ENCODE measurements at regions not wholly inside any gene's neighbourhood (a gene's known extent, or its start where the extent isn't known, plus 50 kb on each side); places are given as distances from the start of the nearest gene placed in this dataset.
"Not testable (repeated sequence)": the region's sequence is repeated elsewhere in the genome, so short reads cannot be mapped to it uniquely, and the experiment has no call there.

DNA sequence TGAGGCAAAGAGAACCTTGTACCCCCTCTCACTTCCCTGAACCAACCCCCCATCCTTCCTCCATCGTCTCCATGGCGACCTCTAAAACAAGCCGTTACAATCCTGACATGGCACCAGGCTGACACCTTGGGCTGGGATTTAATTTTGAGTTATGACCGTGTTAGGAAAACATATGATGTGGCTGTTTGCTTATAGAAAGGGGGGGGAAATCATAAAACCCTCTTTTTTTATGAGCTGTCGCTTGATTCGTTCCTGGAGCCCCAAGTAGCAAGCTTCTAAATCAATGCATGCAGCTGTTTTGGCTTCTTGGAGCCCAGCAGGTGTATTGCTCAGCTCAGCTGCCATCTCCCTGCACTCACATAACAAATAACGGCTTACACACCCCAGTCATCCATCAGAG is 301.2 kb upstream of the SPAG17 start:
- no peak for FAIRE-seq
- no peak for DNase-seq (ENCODE audit: insufficient read length, low spot score)
- TF ChIP-seq POLR2A (IDR thresholded peaks at IDR 0.05; ENCODE audit: low read depth, low read length): no peak
- no peak for TF ChIP-seq TAF1 (IDR thresholded peaks at IDR 0.05; ENCODE audit: low read depth, low read length)
- TF ChIP-seq POLR2AphosphoS5 (IDR thresholded peaks at IDR 0.05; ENCODE audit: low read depth, low read length): no peak
- no peak for TF ChIP-seq POU2F2 (IDR thresholded peaks at IDR 0.05; ENCODE audit: low read depth, low read length)

DNA sequence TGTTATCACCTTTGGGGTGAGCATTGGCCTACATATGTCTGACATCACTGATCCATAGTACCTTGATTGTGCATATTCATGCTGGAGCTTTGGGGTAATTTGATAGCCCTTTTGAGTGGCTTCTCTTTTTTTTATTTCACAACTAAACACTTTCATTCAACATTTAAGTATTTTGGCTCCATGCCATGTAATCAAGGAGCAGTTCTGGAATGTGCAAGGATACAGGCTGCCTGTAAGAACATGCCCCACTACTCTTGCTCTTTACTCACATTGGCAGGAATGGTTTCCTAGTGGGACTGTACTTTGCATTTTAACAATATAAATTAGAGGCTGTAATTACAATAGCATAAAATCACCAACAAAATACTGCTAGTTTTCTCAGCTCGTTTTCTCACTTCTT is 300.7 kb upstream of the SPAG17 start:
- no peak for DNase-seq (ENCODE audit: insufficient read length, low spot score)
- TF ChIP-seq PAX5 (IDR thresholded peaks at IDR 0.05; ENCODE audit: insufficient read depth, low read length, severe bottlenecking) (no peak), POLR2AphosphoS5 (IDR thresholded peaks at IDR 0.05; ENCODE audit: low read depth, low read length) (no peak), TAF1 (IDR thresholded peaks at IDR 0.05; ENCODE audit: low read depth, low read length) (no peak), SPI1 (IDR thresholded peaks at IDR 0.05; ENCODE audit: low read depth, low read length) (no peak), POLR2A (IDR thresholded peaks at IDR 0.05; ENCODE audit: low read depth, low read length) (no peak), POU2F2 (IDR thresholded peaks at IDR 0.05; ENCODE audit: low read depth, low read length) (no peak)
- no peak for FAIRE-seq

DNA sequence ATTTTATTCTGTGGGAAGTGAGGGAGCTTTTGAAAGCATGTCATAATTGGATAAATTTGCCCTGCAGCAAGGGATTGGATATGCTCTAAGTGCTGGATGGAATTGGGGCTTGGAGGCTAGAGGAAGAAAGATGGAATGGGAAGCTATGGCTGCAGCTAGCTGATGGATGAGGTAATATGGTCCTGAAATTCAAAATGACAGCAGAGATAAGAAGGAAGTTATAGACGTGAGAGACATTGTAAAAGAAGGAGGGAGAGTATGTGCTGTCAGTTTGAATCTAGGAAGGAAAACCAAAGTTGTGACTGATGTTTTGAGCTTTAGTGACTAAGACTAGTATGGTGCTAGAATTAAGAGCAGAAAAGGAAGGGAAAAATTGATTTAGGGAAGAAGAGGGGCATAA is 299.9 kb upstream of the SPAG17 start:
- FAIRE-seq (no peak), DNase-seq (ENCODE audit: insufficient read length, low spot score) (no peak)
- TF ChIP-seq SPI1 (IDR thresholded peaks at IDR 0.05; ENCODE audit: low read depth, low read length): no peak
- no peak for TF ChIP-seq PAX5 (IDR thresholded peaks at IDR 0.05; ENCODE audit: insufficient read depth, low read length, severe bottlenecking)

DNA sequence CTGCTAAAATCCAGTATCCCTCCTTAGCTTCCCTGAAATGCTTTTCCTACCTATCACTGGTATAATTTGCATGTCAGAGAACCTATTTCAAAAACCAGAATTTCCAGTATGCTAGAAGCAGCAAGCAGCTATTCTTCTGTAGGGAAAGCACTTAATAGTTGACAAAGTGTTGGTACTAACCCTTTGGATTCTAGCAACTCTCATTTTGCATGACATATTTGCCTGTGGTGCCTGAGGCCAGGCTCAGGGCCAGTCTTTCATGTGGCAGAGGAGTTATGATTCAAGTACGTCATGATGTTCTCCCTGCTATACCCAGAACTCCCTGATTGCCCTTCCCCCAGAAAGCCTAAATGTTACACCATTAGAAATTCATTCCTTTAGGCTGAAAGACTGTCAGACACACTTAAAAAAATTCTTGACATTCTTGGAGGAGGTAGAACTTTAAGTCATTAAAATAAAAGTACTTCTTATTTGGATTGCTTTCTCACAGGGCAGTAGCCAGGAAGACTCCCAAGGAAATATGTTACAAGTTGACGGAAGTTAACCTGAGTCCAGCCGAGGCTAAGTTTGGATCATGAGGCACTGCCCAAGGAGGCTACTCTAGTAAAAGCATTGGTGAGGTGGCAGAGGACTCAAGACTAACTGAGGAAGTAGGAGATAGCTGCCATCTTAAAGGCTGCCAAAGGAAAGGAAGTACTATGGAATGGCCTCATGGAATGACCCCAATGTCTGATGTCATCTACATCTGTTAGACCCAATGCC is 298.4 kb upstream of the SPAG17 start:
- TF ChIP-seq POLR2AphosphoS5 (IDR thresholded peaks at IDR 0.05; ENCODE audit: low read depth, low read length): no peak
- TF ChIP-seq POU2F2 (IDR thresholded peaks at IDR 0.05; ENCODE audit: low read depth, low read length): no peak
- DNase-seq (ENCODE audit: insufficient read length, low spot score) (no peak), FAIRE-seq (no peak)

DNA sequence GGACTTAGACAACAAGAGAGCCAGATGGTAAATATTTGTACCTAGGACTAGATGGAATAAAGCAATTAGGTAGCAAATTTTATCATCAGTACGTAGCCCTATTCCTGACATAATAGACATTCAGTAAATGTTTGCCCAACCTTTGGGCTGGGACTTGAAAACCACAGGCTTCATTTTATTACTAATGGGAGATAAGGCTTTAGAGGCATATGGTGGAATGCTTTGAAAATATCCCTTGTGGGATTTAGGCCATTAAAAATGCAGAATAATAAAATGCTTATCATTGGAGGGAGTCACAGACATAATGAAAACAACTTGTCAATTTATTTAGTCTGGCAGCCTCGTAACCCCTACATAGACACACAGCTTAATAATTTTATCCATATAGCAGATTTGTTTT is 296.1 kb upstream of the SPAG17 start:
- FAIRE-seq: no peak
- DNase-seq (ENCODE audit: insufficient read length, low spot score): no peak
- TF ChIP-seq PAX5 (IDR thresholded peaks at IDR 0.05; ENCODE audit: insufficient read depth, low read length, severe bottlenecking): no peak
- no peak for TF ChIP-seq SPI1 (IDR thresholded peaks at IDR 0.05; ENCODE audit: low read depth, low read length)
- no peak for TF ChIP-seq POU2F2 (IDR thresholded peaks at IDR 0.05; ENCODE audit: low read depth, low read length)
- no peak for TF ChIP-seq TAF1 (IDR thresholded peaks at IDR 0.05; ENCODE audit: low read depth, low read length)
- TF ChIP-seq POLR2AphosphoS5 (IDR thresholded peaks at IDR 0.05; ENCODE audit: low read depth, low read length): no peak
- no peak for TF ChIP-seq POLR2A (IDR thresholded peaks at IDR 0.05; ENCODE audit: low read depth, low read length)

DNA sequence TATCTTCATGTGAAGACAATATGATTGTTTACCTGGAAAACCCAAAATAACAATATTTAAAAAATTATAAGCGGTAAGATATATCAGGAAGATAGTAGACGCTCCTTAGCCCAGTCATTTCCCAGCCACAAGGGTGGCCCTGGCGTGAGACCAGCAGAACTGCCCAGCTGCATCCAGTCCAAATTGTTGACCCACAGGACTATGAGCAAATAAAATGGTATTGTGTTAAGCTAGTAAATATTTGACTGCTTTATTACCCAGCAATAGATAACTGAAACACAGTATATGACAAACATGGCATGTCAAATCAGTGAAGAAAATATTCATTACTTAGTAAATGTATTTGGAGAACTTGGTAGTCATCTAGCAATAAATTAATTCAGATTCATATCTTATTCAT is 294.3 kb upstream of the SPAG17 start:
- DNase-seq (ENCODE audit: insufficient read length, low spot score): no peak
- no peak for FAIRE-seq
- TF ChIP-seq POLR2A (IDR thresholded peaks at IDR 0.05; ENCODE audit: low read depth, low read length): no peak
- TF ChIP-seq POU2F2 (IDR thresholded peaks at IDR 0.05; ENCODE audit: low read depth, low read length): no peak
- TF ChIP-seq TAF1 (IDR thresholded peaks at IDR 0.05; ENCODE audit: low read depth, low read length): no peak
- no peak for TF ChIP-seq PAX5 (IDR thresholded peaks at IDR 0.05; ENCODE audit: insufficient read depth, low read length, severe bottlenecking)
- no peak for TF ChIP-seq POLR2AphosphoS5 (IDR thresholded peaks at IDR 0.05; ENCODE audit: low read depth, low read length)
- TF ChIP-seq SPI1 (IDR thresholded peaks at IDR 0.05; ENCODE audit: low read depth, low read length): no peak

DNA sequence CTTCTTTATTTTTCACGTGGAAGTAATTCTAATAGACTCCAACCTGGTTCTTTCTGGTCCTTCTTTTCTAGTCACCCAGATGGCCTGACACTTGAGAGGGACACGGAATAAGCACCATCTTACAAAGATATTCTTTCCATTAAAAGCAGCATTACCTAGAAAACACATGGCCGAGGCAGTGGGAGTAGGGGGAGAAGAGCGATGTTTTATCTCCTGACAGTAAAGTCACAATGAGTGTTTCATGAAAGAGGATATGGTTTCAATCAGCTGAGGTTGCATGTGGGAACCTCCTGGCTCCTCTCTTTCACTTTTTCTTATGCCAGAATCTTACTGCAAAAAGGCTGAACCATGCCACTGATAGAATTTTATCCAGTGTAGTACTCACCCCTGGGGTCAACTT is 288.8 kb upstream of the SPAG17 start:
- TF ChIP-seq POU2F2 (IDR thresholded peaks at IDR 0.05; ENCODE audit: low read depth, low read length) (no peak), SPI1 (IDR thresholded peaks at IDR 0.05; ENCODE audit: low read depth, low read length) (no peak), POLR2A (IDR thresholded peaks at IDR 0.05; ENCODE audit: low read depth, low read length) (no peak), PAX5 (IDR thresholded peaks at IDR 0.05; ENCODE audit: insufficient read depth, low read length, severe bottlenecking) (no peak), TAF1 (IDR thresholded peaks at IDR 0.05; ENCODE audit: low read depth, low read length) (no peak), POLR2AphosphoS5 (IDR thresholded peaks at IDR 0.05; ENCODE audit: low read depth, low read length) (no peak)
- no peak for DNase-seq (ENCODE audit: insufficient read length, low spot score)
- FAIRE-seq: no peak

DNA sequence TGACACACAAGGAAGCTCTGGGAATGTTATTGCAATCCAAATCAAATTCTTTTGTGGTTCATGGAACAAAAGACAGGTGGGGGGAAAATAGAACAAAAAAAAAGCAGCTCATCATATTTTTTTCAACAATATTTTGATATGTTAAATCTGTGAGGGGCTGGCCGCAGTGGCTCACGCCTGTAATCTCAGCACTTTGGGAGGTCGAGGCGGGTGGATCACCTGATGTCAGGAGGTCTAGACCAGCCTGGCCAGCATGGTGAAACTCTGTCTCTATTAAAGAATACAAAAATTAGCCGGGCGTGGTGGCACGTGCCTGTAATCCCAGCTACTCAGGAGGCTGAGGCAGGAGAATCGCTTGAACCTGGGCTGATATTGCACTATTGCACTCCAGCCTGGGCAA is 279.4 kb upstream of the SPAG17 start:
- not testable (repeated sequence) for FAIRE-seq; DNase-seq (ENCODE audit: insufficient read length, low spot score)

DNA sequence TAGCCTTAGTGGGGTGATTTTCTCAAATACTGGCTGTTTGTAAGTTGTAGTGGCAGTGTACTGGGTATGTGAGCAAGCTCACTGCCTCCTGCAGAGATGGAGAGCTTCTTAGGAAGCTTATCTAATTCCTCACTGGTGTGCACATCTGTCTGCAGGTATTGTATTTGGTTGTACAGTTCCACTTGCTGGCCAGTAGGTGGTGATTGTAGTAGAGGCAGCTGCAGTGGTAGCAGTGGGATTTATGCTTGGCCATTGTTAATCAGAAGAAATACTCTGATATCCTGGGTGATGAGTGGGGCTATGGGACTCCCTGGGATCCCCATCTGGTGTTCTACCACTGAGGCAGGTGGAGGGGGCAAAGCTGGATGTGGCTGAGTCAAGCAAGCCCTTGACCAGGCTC is 276.1 kb upstream of the SPAG17 start:
- DNase-seq (ENCODE audit: insufficient read length, low spot score) (no peak), FAIRE-seq (no peak)
- TF ChIP-seq POU2F2 (IDR thresholded peaks at IDR 0.05; ENCODE audit: low read depth, low read length) (no peak), POLR2A (IDR thresholded peaks at IDR 0.05; ENCODE audit: low read depth, low read length) (no peak), SPI1 (IDR thresholded peaks at IDR 0.05; ENCODE audit: low read depth, low read length) (no peak), PAX5 (IDR thresholded peaks at IDR 0.05; ENCODE audit: insufficient read depth, low read length, severe bottlenecking) (no peak), TAF1 (IDR thresholded peaks at IDR 0.05; ENCODE audit: low read depth, low read length) (no peak), POLR2AphosphoS5 (IDR thresholded peaks at IDR 0.05; ENCODE audit: low read depth, low read length) (no peak)

DNA sequence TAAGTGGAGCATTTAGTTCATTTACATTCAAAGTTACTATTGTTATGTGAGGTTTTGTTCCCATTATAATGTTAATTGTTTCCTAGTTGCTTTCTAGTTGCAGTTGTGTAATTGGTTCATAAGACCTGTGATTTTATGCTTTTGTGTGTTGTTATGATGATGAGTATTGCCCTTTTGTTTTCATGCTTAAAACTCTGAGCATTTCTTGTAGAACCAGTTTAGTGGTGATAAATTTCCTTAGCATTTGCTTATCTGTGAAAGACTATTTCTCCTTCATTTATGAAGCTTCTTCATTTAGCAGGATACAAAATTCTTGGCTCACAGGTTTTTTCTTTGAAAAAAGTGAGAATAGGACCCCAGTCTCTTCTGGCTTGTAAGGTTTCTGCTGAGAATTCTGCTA is 274.8 kb upstream of the SPAG17 start:
- no peak for DNase-seq (ENCODE audit: insufficient read length, low spot score)
- TF ChIP-seq TAF1 (IDR thresholded peaks at IDR 0.05; ENCODE audit: low read depth, low read length) (no peak), SPI1 (IDR thresholded peaks at IDR 0.05; ENCODE audit: low read depth, low read length) (no peak), POLR2A (IDR thresholded peaks at IDR 0.05; ENCODE audit: low read depth, low read length) (no peak), POLR2AphosphoS5 (IDR thresholded peaks at IDR 0.05; ENCODE audit: low read depth, low read length) (no peak), POU2F2 (IDR thresholded peaks at IDR 0.05; ENCODE audit: low read depth, low read length) (no peak), PAX5 (IDR thresholded peaks at IDR 0.05; ENCODE audit: insufficient read depth, low read length, severe bottlenecking) (no peak)
- no peak for FAIRE-seq

DNA sequence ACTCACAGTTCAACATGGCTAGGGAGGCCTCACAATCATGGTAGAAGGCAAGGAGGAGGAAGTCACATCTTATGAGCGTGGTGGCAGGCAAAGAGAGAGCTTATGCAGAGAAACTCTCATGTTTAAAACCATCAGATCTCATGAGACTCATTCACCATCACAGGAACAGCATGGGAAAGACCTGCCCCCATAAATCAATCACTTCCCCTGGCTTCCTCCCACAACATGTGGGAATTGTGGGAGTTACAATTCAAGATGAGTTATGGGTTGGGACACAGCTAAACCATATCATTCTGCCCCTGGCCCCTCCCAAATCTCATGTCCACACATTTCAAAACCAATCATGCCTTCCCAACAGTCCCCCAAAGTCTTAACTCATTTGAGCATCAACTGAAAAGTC is 268.8 kb upstream of the SPAG17 start:
- not testable (repeated sequence) for FAIRE-seq; DNase-seq (ENCODE audit: insufficient read length, low spot score)

Measured in GM12891 (cell line).